Esophagus squamous epithelium (tissue), 4 donors: ENCODE measurements at regions not wholly inside any gene's neighbourhood (a gene's known extent, or its start where the extent isn't known, plus 50 kb on each side); places are given as distances from the start of the nearest gene placed in this dataset.

Source experiments
- CTCF ChIP-seq, 6 experiments: fragments of 450-650 bp in 4 of 6; fragments of 200-600 bp in 2 of 6; sonication (generic) in 2 of 6; IDR thresholded peaks; one replicate each; pipeline ENCODE4 v1.5.1; 2016 to 2019; ENCODE audit warnings: antibody characterized with exemption in 6 of 6, mild to moderate bottlenecking in 4 of 6, moderate library complexity in 4 of 6
- POLR2A ChIP-seq, 4 donors: fragments of 450-650 bp; IDR thresholded peaks; one replicate each; pipeline ENCODE4 v1.6.1; 2017; ENCODE audit warnings: antibody characterized with exemption in 4 of 4, mild to moderate bottlenecking in 4 of 4, moderate library complexity in 3 of 4

- TF ChIP-seq CTCF (IDR thresholded peaks at IDR 0.05) (no peak), POLR2A (IDR thresholded peaks at IDR 0.05) (no peak)
Measured at GRCh38 chr18:5729983-5730699, 165.2 kb downstream of the TMEM200C start.
